ENCODE measurements at regions not wholly inside any gene's neighbourhood (a gene's known extent, or its start where the extent isn't known, plus 50 kb on each side); places are given as distances from the start of the nearest gene placed in this dataset.
"Not testable (repeated sequence)": the region's sequence is repeated elsewhere in the genome, so short reads cannot be mapped to it uniquely, and the experiment has no call there.

DNA sequence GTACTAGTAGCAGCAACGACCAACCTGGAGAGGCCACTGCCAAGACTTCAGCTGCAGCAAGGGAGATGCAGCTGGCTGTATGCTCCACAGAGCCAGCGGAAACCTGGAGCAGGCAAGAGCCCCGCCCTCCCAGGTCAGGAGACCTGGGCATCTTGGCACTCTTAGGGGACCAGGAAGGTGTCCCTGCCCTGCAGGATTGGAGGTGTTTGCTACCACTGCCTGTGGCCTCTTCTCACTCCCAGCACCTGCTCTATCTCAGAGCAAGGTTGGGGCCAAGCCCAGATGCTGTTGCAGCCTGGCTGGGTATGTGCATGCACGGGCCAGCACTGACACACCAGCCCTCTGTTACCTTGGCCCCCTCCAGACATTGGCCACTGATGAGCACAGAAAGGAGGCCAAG, 1512.8 kb downstream of the REEP3 start:
- FAIRE-seq (no peak), DNase-seq (ENCODE audit: low read depth) (no peak)
- no peaks in the 10 kb centered on the region for H3K27me3 ChIP-seq (ENCODE audit: control insufficient read depth, insufficient read depth, low read length)
- TF ChIP-seq, protein P1, sequence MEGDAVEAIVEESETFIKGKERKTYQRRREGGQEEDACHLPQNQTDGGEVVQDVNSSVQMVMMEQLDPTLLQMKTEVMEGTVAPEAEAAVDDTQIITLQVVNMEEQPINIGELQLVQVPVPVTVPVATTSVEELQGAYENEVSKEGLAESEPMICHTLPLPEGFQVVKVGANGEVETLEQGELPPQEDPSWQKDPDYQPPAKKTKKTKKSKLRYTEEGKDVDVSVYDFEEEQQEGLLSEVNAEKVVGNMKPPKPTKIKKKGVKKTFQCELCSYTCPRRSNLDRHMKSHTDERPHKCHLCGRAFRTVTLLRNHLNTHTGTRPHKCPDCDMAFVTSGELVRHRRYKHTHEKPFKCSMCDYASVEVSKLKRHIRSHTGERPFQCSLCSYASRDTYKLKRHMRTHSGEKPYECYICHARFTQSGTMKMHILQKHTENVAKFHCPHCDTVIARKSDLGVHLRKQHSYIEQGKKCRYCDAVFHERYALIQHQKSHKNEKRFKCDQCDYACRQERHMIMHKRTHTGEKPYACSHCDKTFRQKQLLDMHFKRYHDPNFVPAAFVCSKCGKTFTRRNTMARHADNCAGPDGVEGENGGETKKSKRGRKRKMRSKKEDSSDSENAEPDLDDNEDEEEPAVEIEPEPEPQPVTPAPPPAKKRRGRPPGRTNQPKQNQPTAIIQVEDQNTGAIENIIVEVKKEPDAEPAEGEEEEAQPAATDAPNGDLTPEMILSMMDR (IDR thresholded peaks at IDR 0.05; ENCODE audit: insufficient read depth, low read length, severe bottlenecking): no peak
- no peaks in the 10 kb centered on the region for H3K36me3 ChIP-seq (ENCODE audit: control insufficient read depth, insufficient read depth, low read length)
- no peak overlapping the region for H3K4me3 ChIP-seq (ENCODE audit: low read depth, low read length)

DNA sequence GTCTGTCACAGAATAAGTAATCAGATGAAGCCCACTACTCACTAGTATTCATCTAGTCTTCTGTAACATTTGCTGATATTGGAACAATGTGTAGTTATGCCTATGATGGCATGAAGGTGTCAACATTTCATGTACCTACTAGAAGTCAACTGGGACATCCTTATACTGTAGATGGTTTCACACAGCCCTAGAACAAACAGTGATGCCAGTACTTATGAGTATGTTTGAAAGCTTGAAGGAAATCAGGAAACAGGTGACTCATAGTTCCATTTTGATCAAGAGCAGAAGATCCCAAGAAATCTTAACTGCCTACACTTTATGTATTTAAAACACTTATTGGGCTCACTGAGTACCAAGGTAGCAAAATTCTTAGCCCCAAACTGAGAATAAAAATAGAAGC, 1519.6 kb downstream of the REEP3 start:
- peak; percentile 18 for DNase-seq (ENCODE audit: low read depth)
- TF ChIP-seq, protein P1 (IDR thresholded peaks at IDR 0.05; ENCODE audit: insufficient read depth, low read length, severe bottlenecking): no peak
- H3K36me3 ChIP-seq (ENCODE audit: control insufficient read depth, insufficient read depth, low read length): no peaks in the 10 kb centered on the region
- no peak for FAIRE-seq
- H3K4me3 ChIP-seq (ENCODE audit: low read depth, low read length): no peak overlapping the region
- H3K27me3 ChIP-seq (ENCODE audit: control insufficient read depth, insufficient read depth, low read length): no peaks in the 10 kb centered on the region

DNA sequence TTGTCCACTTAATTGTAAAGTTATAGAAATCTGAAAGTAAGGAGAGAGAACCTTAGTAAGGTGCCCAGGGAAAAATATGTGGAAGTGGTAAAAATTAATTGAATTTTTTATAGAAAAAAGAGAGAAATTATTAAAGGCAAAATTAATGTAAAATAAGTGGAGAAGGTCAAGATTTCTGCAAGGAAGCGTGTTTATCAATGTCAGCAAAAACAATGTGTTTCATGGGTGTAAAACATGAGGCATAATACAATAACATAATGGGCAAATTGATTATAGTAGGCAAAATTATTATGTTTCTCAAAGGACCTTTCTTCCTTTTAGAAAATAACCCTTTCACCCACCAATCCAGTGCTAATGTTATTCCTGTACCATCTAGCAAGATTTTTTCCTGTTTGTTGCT, 1520.1 kb downstream of the REEP3 start:
- no peak overlapping the region for H3K4me3 ChIP-seq (ENCODE audit: low read depth, low read length)
- no peaks in the 10 kb centered on the region for H3K36me3 ChIP-seq (ENCODE audit: control insufficient read depth, insufficient read depth, low read length)
- FAIRE-seq (no peak), DNase-seq (ENCODE audit: low read depth) (no peak)
- no peaks in the 10 kb centered on the region for H3K27me3 ChIP-seq (ENCODE audit: control insufficient read depth, insufficient read depth, low read length)
- TF ChIP-seq, protein P1 (IDR thresholded peaks at IDR 0.05; ENCODE audit: insufficient read depth, low read length, severe bottlenecking): no peak

DNA sequence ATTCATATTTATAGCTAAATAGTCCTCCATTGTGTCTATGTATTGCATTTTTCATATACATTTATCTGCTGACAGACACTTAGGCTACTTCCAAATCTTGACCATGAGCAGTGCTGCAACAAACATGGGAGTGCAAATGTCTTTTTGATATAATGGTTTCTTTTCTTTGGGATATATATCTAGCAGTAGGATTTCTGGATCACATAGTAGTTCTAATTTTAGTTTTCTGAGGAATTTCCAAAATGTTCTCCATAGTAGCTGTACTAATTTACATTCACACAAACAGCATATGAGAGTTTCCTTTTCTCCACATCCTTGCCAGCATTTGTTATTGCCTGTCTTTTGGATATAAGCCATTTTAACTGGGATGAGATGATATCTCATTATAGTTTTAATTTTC, 1521.3 kb downstream of the REEP3 start:
- TF ChIP-seq, protein P1 (IDR thresholded peaks at IDR 0.05; ENCODE audit: insufficient read depth, low read length, severe bottlenecking): no peak
- no peaks in the 10 kb centered on the region for H3K27me3 ChIP-seq (ENCODE audit: control insufficient read depth, insufficient read depth, low read length)
- FAIRE-seq (no peak), DNase-seq (ENCODE audit: low read depth) (no peak)
- H3K4me3 ChIP-seq (ENCODE audit: low read depth, low read length): no peak overlapping the region
- H3K36me3 ChIP-seq (ENCODE audit: control insufficient read depth, insufficient read depth, low read length): no peaks in the 10 kb centered on the region

DNA sequence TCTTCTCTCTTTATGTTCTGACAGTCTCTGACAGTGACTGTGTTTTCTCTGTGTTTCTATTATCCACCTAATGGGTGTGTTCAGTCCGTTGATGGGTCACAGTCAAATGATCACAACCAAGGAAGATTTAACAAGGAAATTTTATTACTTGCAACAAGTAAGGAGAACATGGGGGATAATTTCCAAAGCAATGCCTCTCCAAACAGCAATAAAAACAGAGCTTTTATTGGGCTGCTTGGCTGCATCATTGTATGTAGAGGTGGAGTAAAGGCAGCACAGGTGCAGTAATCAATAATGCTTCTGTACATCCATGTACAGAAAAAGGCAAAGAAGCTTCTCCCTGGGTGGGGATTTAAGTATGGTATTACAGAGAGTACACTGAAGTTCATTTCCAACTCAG, 1525.6 kb downstream of the REEP3 start:
- FAIRE-seq (no peak), DNase-seq (ENCODE audit: low read depth) (no peak)
- TF ChIP-seq, protein P1 (IDR thresholded peaks at IDR 0.05; ENCODE audit: insufficient read depth, low read length, severe bottlenecking): no peak
- Histone ChIP-seq H3K36me3 (ENCODE audit: control insufficient read depth, insufficient read depth, low read length) (no peaks in the 10 kb centered on the region), H3K4me3 (ENCODE audit: low read depth, low read length) (no peak overlapping the region), H3K27me3 (ENCODE audit: control insufficient read depth, insufficient read depth, low read length) (no peaks in the 10 kb centered on the region)

DNA sequence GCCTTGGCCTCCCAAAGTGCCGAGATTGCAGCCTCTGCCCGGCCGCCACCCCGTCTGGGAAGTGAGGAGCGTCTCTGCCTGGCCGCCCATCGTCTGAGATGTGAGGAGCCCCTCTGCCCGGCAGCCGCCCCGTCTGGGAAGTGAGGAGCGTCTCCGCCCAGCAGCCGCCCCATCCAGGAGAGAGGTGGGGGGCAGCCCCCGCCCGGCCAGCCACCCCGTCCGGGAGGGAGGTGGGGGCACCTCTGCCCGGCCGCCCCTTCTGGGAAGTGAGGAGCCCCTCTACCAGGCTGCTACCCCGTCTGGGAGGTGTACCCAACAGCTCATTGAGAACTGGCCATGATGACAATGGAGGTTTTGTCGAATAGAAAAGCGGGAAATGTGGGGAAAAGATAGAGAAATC, 1530.9 kb downstream of the REEP3 start:
- not testable (repeated sequence) for DNase-seq (ENCODE audit: low read depth); H3K36me3 ChIP-seq (ENCODE audit: control insufficient read depth, insufficient read depth, low read length); FAIRE-seq; H3K27me3 ChIP-seq (ENCODE audit: control insufficient read depth, insufficient read depth, low read length); H3K4me3 ChIP-seq (ENCODE audit: low read depth, low read length)

DNA sequence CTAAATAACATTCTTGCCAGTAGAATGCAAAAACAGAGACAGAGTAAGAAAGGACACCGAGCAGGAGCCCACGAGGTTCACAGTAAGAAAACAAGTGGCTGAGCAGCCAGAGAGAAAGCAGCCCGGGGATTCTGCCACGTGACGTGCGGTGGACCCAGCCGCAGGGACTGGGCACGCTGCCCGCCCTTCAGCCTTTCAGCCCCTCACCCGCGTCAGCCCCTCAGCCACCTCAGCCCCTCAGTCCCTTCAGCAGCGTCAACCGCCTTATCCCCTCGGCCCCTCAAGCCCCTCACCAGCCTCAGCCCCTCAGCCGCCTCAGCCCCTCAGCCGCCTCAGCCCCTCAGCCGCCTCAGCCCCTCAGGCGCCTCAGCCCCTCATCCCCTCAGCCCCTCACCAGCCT, 1532.2 kb downstream of the REEP3 start:
- H3K36me3 ChIP-seq (ENCODE audit: control insufficient read depth, insufficient read depth, low read length); H3K27me3 ChIP-seq (ENCODE audit: control insufficient read depth, insufficient read depth, low read length); H3K4me3 ChIP-seq (ENCODE audit: low read depth, low read length); FAIRE-seq; DNase-seq (ENCODE audit: low read depth): not testable (repeated sequence)

DNA sequence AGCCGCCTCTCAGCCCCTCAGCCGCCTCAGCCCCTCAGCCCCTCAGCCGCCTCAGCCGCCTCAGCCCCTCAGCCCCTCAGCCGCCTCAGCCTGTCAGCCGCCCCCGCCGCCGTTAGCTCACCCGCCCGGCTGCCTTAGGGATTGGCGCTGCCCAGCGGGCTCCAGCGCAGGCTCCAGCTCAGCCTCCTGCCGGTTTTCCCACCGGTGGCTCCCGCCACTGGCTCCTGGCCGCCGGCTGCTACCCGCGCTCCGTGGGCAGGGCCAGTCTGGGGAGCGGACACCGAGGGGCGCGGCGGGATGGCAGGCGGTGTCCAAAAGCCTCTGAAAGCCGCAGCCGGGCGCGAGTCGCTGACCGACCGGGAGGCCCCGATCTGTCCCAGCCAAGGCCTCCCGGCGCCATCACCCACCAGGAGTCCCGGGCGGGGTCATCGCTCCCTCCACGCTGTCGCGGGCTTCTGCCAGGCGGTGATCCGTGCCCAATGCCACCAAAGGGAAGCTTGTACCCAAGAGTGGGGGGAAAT, 1532.7 kb downstream of the REEP3 start:
- FAIRE-seq; H3K4me3 ChIP-seq (ENCODE audit: low read depth, low read length); DNase-seq (ENCODE audit: low read depth); H3K36me3 ChIP-seq (ENCODE audit: control insufficient read depth, insufficient read depth, low read length); H3K27me3 ChIP-seq (ENCODE audit: control insufficient read depth, insufficient read depth, low read length): not testable (repeated sequence)

DNA sequence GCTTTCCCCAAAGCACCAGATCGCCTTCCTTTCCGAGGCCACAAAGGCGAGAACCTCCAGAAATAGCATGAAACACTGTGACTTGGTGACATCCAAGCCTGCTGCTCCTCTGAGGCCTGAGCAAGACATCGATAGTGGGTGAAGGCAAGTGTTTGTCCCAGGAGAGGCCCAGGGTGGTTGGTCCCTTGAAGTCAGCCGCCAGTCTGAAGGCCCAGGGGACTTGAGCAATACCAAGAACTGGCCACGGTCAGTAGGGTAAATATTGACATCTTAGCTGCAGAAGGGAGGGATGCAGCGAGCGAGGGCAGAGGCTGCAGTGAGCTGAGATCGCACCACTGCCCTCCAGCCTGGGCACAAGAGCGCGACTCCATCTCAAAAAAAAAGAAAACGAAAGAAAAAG, 1533.5 kb downstream of the REEP3 start:
- not testable (repeated sequence) for DNase-seq (ENCODE audit: low read depth); H3K27me3 ChIP-seq (ENCODE audit: control insufficient read depth, insufficient read depth, low read length); H3K36me3 ChIP-seq (ENCODE audit: control insufficient read depth, insufficient read depth, low read length); H3K4me3 ChIP-seq (ENCODE audit: low read depth, low read length); FAIRE-seq

All from bronchial epithelial cell (primary cell).